ENCODE measurements at regions not wholly inside any gene's neighbourhood (a gene's known extent, or its start where the extent isn't known, plus 50 kb on each side); places are given as distances from the start of the nearest gene placed in this dataset.

DNA sequence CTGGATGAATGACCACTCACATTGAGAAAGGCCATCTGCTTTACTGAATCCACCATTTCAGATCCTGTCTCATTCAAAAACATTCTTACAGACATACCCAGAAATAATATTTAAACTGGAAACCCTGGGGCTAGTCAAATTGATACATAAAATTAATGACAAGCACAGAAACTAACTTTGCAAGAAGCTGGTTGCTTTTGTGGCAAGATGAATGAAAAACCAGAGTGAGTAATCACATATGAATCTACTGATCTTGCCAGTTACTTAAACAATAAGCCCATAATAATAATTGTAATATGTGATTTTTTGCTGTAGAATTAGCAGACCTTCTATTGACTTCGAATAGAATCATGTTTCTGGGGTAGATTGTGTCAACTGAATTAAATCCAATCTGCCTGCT lies 235.1 kb downstream of the PPARGC1A start:
- TF ChIP-seq CTCF (IDR thresholded peaks at IDR 0.05) (no peak), POLR2A (IDR thresholded peaks at IDR 0.05) (no peak)

All from uterus (tissue), 2 donors.